ENCODE measurements at regions not wholly inside any gene's neighbourhood (a gene's known extent, or its start where the extent isn't known, plus 50 kb on each side); places are given as distances from the start of the nearest gene placed in this dataset.
"Not testable (repeated sequence)": the region's sequence is repeated elsewhere in the genome, so short reads cannot be mapped to it uniquely, and the experiment has no call there.

GRCh38 chr21:15203740-15204139, 138.9 kb upstream of the NRIP1 start:
- no peak for DNase-seq (ENCODE audit: low spot score)

GRCh38 chr21:15204140-15204969, 139.6 kb upstream of the NRIP1 start:
- DNase-seq (ENCODE audit: low spot score): no peak

DNA sequence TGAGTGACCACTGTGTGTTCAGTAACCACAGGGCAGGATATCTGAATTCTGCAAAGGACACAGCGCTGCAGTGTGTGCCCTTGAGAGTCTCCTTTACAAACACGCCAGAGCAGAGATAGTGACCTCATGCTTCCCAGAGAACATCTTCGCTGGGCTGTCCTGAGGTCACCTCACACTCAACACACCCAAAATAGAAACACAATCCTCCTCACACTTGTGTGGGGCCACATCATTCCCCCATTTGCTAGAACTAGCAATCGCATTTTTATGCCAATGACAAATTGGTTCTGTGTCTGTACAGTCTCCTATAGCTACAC, 140.1 kb upstream of the NRIP1 start:
- no peak for DNase-seq (ENCODE audit: low spot score)

DNA sequence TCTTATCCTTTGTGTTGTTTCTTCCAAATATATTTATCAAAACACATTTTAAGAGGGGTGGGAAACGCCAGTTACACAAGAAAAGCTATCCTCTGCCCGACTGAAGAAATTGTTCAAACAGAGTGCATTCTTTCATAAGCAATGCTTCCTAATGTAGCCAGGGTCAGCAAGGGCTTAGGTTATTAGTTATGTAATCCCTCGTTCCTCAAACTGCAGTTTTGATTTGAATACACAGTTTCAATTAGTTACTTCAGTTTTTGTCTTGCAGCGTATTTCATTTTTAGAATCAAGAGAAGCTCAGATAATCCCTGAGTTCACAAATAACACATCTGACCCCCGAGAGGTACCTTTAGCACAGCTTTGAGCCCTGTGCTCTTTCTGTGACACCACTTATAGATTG, 141.7 kb upstream of the NRIP1 start:
- no peak for DNase-seq (ENCODE audit: low spot score)

- DNase-seq (ENCODE audit: low spot score): no peak
Measured at GRCh38 chr21:15207231-15207630, 142.4 kb upstream of the NRIP1 start.

- DNase-seq (ENCODE audit: low spot score): no peak
Measured at GRCh38 chr21:15207635-15208370, 143.0 kb upstream of the NRIP1 start.

GRCh38 chr21:15208786-15209185, 144.0 kb upstream of the NRIP1 start:
- no peak for DNase-seq (ENCODE audit: low spot score)

- no peak for DNase-seq (ENCODE audit: low spot score)
Measured at GRCh38 chr21:15209224-15209623, 144.4 kb upstream of the NRIP1 start.

GRCh38 chr21:15210235-15210678, 145.5 kb upstream of the NRIP1 start:
- peak; percentile 20 for DNase-seq (ENCODE audit: low spot score)

DNA sequence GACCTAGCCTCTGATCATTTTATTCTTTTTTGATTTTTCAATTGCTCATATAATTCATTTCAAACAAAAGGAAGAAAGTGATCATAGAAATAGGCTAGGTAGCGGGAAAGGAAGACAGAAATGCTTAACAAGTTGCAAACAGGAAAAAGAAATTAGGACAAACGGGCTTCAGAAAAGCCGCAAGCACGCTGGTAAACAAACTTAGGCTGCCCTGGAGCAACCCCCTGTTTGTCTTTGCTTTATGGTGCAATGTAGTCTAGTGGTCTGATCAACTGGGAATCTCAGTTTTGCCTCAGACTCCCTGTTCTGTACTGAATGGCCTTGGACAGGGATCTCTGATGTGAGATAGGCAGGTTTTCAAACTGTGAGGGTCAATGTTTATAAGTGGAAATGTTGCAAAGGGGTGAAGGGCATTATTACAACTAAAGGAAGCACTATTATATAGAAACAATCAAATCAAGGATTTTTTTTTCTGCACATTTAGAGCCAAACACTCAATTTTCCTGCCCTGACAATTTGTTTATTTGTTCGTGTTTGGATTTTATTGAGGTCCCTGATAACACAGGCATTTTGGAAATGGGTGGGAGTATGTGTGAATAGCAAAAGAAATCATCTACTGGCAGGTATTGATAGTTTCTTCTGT, 146.8 kb upstream of the NRIP1 start:
- no peak for DNase-seq (ENCODE audit: low spot score)

GRCh38 chr21:15212206-15212605, 147.4 kb upstream of the NRIP1 start:
- no peak for DNase-seq (ENCODE audit: low spot score)

DNA sequence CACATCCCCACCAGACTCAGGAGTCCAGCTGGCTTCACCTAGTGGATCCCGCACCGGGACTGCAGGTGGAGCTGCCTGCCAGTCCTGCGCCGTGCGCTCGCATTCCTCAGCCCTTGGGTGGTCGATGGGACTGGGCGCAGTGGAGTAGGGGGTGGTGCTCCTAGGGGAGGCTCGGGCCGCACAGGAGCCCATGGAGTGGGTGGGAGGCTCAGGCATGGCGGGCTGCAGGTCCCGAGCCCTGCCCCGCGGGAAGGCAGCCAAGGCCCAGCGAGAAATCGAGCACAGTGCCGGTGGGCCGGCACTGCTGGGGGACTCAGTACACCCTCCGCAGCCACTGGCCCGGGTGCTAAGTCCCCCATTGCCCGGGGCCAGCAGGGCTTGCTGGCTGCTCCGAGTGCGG, 153.7 kb upstream of the NRIP1 start:
- DNase-seq (ENCODE audit: low spot score): not testable (repeated sequence)

GRCh38 chr21:15219039-15219438, 154.2 kb upstream of the NRIP1 start:
- no peak for DNase-seq (ENCODE audit: low spot score)

GRCh38 chr21:15219894-15220293, 155.1 kb upstream of the NRIP1 start:
- DNase-seq (ENCODE audit: low spot score): no peak

DNA sequence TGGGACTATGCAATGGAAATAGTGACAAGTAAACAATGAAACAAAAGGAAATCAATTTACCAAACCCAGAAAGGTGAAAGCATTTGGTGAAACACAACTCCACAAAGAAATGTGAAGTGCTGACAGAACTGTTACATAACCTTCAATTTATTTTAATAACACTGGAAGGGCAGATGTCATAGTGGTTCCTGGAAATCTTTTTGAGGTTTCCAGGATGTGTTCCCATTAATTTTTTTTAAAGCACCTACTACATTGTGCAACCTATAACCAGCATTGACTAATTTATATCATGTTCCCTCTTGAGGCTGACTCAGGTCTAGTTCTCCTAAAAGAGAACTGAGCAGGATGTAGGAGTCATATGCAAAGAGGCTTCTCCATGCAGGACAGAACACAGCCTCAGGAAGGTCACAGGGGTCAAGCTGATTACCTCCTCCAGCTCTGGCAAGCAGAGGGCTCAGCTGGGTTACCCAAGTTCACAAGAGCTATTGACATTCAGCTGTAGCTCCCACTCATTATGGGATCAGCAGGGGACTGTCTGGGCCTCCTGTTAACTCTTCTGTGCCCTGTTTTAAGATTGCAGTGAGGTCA, 157.1 kb upstream of the NRIP1 start:
- DNase-seq (ENCODE audit: low spot score): peak; percentile 13

- no peak for DNase-seq (ENCODE audit: low spot score)
Measured at GRCh38 chr21:15222707-15223106, 157.9 kb upstream of the NRIP1 start.

- no peak for DNase-seq (ENCODE audit: low spot score)
Measured at GRCh38 chr21:15224346-15225086, 159.7 kb upstream of the NRIP1 start.

DNA sequence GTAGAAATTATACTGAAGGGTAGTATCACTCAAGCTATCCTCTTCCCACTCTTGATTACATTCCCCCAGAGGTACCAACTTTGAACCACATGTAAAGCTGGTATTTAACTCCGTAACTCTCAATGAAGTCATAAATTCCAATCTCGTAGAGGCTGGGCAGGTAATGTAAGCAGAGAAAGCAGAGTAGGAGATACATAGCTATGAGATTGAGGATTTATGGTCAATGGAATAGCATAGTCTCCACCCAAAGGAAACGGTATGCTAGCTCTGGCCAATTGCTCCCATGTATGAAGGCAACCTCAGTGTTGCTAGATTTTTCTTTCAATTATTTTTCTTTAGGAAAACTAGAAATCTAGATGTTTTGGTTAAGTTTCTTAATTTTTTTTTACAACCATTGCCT, 163.1 kb upstream of the NRIP1 start:
- no peak for DNase-seq (ENCODE audit: low spot score)

DNA sequence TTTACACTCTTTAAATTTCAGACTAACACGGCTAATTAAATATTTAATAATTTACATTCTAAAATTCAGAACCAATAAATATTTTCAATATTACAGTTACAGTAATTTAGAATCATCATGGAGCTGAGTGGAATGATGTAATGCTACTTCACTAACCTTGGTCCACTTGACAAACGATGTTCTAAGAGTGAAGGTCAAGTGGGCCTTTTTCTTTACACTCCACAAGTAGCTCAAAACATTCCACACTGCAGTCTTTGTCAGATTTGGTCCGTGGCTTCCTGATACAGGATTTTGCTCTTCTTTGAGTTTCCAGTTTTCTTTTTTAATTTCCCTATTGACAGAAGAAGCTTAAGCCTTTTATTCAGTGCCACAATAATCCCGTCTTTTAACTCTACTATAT, 164.6 kb upstream of the NRIP1 start:
- no peak for DNase-seq (ENCODE audit: low spot score)

DNA sequence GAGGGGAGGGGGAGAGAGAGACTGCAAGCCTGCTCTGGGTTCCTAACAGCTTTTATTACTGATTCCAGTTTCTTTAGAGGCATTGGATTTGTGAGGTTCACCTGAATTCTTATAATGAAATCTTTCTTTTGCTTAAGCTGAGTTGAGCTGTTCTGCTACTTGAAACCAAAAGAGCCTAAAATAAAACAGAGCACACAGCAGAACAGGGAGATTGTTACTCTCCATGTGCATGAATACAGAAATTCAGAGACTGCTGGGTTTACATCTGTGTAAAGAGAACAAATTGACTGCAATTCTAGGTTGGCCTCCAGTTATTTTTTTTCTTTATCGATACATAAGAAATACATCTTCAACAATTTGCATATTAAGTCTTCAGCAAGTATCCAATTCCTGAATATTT, 168.8 kb upstream of the NRIP1 start:
- no peak for DNase-seq (ENCODE audit: low spot score)

DNA sequence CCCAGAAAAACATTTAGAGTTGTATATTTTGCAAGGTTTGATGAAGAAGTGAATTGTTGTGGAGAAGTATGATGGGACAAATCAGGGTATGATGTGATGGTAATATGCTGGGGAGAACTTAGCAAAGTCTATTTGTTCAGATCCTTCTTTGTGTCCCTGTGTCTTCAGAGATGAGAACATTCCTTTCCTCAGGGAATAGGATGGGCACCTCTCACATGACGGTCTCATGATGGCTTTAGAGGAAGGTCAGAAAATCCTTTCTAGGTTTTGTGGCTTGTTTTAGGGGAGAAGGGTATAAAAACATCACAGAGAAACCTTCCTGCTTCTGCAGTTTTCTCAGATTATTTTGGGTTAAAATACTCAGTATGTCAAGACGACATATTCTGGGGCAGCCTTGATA, 171.3 kb upstream of the NRIP1 start:
- no peak for DNase-seq (ENCODE audit: low spot score)

DNA sequence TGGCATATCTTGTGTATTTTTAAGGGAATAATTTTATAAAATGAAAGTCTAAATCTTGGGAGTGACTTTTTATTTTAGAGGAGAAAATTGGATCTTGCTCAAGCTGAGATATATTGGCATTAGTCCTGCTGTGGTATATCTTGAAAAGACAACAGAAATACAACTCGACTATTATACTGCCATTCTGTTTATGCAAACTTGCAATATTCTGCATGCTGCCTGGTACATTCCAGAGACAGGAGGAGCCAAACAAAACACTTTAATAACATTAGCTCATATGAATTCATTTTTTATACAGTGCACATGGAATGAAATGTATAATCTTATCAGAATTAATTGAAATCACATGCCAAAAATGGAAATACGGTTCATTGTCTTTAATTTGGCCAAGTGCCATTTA, 176.0 kb upstream of the NRIP1 start:
- no peak for DNase-seq (ENCODE audit: low spot score)
